ENCODE measurements at regions not wholly inside any gene's neighbourhood (a gene's known extent, or its start where the extent isn't known, plus 50 kb on each side); places are given as distances from the start of the nearest gene placed in this dataset.

DNA sequence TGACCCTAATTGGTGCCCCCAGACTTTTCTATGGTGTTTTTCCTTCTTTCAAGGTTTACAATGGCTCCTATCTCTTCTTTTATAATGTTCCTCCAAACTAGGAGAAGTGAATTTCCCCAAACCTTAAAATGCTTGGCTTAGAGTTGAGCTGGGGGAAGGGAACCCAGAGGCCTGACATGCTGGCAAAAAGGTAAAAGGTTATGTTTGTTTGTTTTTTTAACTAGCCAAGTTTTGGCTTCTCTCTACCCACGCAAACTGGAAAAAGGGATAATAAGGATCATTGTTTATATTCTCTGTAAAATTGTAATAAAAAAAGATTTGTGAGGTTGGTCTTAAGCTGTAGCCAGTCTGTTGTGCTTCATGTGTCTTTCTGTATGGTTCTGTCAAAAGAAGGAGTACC lies 477.0 kb downstream of the IPMK start:
- Mint-ChIP-seq H3K27ac (ENCODE audit: unreplicated experiment) (no peak overlapping the region), H3K4me1 (ENCODE audit: unreplicated experiment) (no peaks in the 10 kb centered on the region), H3K36me3 (ENCODE audit: unreplicated experiment) (no peaks in the 10 kb centered on the region), H3K27me3 (ENCODE audit: unreplicated experiment) (peaks cover 39% of the 10 kb centered on the region), H3K4me3 (ENCODE audit: unreplicated experiment) (no peak overlapping the region), H3K9me3 (ENCODE audit: unreplicated experiment) (no peaks in the 10 kb centered on the region)
- no peak for DNase-seq (ENCODE audit: extremely low spot score, unreplicated experiment)
- TF ChIP-seq, protein P1, sequence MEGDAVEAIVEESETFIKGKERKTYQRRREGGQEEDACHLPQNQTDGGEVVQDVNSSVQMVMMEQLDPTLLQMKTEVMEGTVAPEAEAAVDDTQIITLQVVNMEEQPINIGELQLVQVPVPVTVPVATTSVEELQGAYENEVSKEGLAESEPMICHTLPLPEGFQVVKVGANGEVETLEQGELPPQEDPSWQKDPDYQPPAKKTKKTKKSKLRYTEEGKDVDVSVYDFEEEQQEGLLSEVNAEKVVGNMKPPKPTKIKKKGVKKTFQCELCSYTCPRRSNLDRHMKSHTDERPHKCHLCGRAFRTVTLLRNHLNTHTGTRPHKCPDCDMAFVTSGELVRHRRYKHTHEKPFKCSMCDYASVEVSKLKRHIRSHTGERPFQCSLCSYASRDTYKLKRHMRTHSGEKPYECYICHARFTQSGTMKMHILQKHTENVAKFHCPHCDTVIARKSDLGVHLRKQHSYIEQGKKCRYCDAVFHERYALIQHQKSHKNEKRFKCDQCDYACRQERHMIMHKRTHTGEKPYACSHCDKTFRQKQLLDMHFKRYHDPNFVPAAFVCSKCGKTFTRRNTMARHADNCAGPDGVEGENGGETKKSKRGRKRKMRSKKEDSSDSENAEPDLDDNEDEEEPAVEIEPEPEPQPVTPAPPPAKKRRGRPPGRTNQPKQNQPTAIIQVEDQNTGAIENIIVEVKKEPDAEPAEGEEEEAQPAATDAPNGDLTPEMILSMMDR (IDR thresholded peaks at IDR 0.05), result no peak

DNA sequence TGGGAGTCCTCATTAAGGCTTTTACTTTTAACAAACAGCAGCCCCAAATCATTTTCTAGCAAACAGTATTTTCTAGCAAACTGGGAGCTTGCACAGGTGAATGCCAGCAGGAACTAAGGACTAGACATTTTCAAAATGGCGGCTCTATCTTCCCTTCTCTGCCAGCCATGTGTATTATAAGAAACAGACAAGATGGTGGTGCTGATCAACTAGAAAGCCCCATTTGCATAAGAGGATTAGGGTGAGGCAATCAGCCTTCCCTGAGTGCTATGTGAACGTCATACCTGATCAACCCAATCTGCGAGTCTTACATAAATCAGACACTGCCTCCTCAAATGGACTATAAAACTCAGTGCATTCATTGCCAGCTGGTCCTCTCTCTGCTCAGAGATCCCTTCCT lies 479.6 kb downstream of the IPMK start:
- no peaks in the 10 kb centered on the region for H3K4me1 Mint-ChIP-seq (ENCODE audit: unreplicated experiment)
- H3K9me3 Mint-ChIP-seq (ENCODE audit: unreplicated experiment), result peaks cover under 1% of the 10 kb centered on the region
- peaks cover 24% of the 10 kb centered on the region for H3K27me3 Mint-ChIP-seq (ENCODE audit: unreplicated experiment)
- TF ChIP-seq, protein P1 (IDR thresholded peaks at IDR 0.05), result no peak
- H3K36me3 Mint-ChIP-seq (ENCODE audit: unreplicated experiment), result no peaks in the 10 kb centered on the region
- no peak overlapping the region for H3K27ac Mint-ChIP-seq (ENCODE audit: unreplicated experiment)
- no peak for DNase-seq (ENCODE audit: extremely low spot score, unreplicated experiment)
- H3K4me3 Mint-ChIP-seq (ENCODE audit: unreplicated experiment), result no peak overlapping the region

DNA sequence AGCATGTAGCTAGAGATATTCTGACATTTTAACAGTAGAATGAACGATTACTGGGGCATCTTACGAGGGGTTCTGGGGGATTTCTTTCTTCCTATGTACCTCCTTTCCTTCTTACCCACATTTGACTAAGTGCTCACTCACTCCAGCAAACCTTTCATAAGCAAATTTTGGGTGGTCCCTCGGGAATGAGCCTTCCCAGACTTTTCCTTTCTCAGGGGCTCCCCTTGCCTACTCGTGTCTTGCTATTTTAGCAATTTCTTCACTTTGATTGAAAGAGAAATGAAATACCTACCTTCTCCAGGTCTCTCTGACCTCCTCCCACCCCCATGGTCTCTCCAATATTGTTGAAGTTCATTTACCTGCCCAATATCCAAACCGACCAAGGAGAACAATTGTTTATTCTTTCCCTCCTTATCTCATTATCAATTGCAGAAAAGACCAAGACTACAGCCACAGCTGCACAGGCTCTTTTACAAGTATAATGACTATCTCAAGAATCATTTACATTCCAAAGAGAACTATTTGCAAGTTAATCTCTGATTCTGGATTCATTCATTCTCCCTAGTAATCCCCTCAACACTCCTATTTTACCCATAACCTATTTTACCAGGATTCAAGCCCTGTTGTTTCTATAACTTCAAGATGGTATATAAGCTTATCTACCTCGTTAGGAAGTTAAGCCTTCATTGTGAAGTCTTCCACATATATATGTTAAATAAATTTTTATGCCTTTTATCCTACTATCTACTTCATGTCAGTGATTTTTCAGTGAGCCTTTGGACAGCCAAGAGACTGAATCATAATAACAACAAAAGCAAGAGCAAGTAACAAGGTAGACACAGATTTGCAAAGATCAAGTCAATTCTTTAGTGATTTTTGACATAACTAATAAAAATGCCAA lies 480.6 kb downstream of the IPMK start:
- peaks cover 6% of the 10 kb centered on the region for H3K9me3 Mint-ChIP-seq (ENCODE audit: unreplicated experiment)
- TF ChIP-seq, protein P1 (IDR thresholded peaks at IDR 0.05), result no peak
- peaks cover 24% of the 10 kb centered on the region for H3K27me3 Mint-ChIP-seq (ENCODE audit: unreplicated experiment)
- no peaks in the 10 kb centered on the region for H3K4me1 Mint-ChIP-seq (ENCODE audit: unreplicated experiment)
- no peak for DNase-seq (ENCODE audit: extremely low spot score, unreplicated experiment)
- no peak overlapping the region for H3K27ac Mint-ChIP-seq (ENCODE audit: unreplicated experiment)
- no peaks in the 10 kb centered on the region for H3K36me3 Mint-ChIP-seq (ENCODE audit: unreplicated experiment)
- no peak overlapping the region for H3K4me3 Mint-ChIP-seq (ENCODE audit: unreplicated experiment)

DNA sequence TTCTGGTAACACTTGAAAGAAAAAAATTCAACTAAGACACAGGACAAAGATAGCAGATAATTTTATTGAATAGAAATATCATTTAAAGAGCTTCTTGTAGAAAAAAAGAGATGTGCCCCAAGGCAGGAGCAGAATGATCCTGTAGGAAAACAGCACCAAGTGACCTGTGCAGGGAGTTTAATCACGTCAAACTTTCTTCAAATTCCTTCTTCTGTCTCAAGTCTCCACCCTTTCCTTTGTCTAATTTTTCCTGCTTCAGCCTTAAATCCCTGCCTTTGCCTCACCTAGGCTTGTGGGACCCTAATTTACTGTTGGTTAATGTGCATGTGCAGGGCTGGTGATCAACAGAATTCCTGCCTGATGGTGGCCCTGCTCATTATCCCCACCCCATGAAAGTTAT lies 481.4 kb downstream of the IPMK start:
- H3K4me1 Mint-ChIP-seq (ENCODE audit: unreplicated experiment), result no peaks in the 10 kb centered on the region
- peaks cover 31% of the 10 kb centered on the region for H3K27me3 Mint-ChIP-seq (ENCODE audit: unreplicated experiment)
- H3K27ac Mint-ChIP-seq (ENCODE audit: unreplicated experiment), result no peak overlapping the region
- H3K9me3 Mint-ChIP-seq (ENCODE audit: unreplicated experiment), result peaks cover 6% of the 10 kb centered on the region
- H3K36me3 Mint-ChIP-seq (ENCODE audit: unreplicated experiment), result no peaks in the 10 kb centered on the region
- TF ChIP-seq, protein P1 (IDR thresholded peaks at IDR 0.05), result no peak
- no peak for DNase-seq (ENCODE audit: extremely low spot score, unreplicated experiment)
- no peak overlapping the region for H3K4me3 Mint-ChIP-seq (ENCODE audit: unreplicated experiment)

DNA sequence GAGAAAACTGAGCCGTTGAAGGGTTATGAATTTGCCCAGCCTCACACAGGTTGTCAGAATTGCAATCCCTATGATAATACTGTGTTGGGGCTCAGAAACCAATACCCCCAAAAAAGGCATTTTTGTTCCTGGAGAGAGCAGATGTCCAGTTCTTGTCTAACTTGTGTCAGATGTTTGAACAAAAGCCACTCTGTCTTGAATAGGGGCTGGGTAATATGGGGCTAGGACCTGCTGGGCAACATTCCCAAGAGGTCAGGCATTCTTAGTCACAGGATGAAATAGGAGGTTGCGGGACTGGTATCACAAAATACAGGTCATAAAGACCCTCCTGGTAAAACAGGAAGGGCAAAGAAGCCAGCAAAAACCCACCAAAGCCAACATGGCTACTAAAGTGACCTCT lies 482.1 kb downstream of the IPMK start:
- H3K36me3 Mint-ChIP-seq (ENCODE audit: unreplicated experiment), result no peaks in the 10 kb centered on the region

More for the DNA sequence above, 482.1 kb downstream of the IPMK start:
- H3K27me3 Mint-ChIP-seq (ENCODE audit: unreplicated experiment), result peaks cover 37% of the 10 kb centered on the region
- no peak overlapping the region for H3K27ac Mint-ChIP-seq (ENCODE audit: unreplicated experiment)
- peaks cover 6% of the 10 kb centered on the region for H3K9me3 Mint-ChIP-seq (ENCODE audit: unreplicated experiment)
- H3K4me3 Mint-ChIP-seq (ENCODE audit: unreplicated experiment), result no peak overlapping the region
- no peaks in the 10 kb centered on the region for H3K4me1 Mint-ChIP-seq (ENCODE audit: unreplicated experiment)
- TF ChIP-seq, protein P1 (IDR thresholded peaks at IDR 0.05), result no peak
- no peak for DNase-seq (ENCODE audit: extremely low spot score, unreplicated experiment)

Data from osteocyte (in vitro differentiated cells).